Fibroblast of skin of left biceps (primary cell): ENCODE measurements at regions not wholly inside any gene's neighbourhood (a gene's known extent, or its start where the extent isn't known, plus 50 kb on each side); places are given as distances from the start of the nearest gene placed in this dataset.
"Not testable (repeated sequence)": the region's sequence is repeated elsewhere in the genome, so short reads cannot be mapped to it uniquely, and the experiment has no call there.

Experiments
- DNase-seq, 2 experiments: peaks; one replicate each; pipeline ENCODE4 v3.0.0-alpha.2; 2013; ENCODE audit warnings: low read depth in 2 of 2

DNA sequence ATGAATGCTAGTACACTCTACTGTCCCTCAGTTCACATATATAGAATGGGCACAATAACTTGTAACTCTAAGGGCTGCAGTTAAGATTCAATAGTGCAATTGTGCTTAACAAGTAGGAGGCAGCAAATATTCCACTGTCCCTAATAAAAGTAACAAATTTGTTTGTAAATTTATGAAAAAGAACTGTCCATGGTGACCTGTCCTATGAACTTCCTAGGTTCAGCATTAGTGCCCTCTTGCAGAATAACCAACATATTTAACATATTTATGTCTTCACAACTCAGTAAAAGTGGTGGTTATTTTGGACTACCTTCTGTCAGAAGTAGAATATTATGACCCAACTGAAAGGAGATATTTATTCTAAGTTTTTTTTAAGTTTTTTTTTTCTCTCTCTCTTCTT, 327.8 kb downstream of the CENPW start:
- no peak for DNase-seq

DNA sequence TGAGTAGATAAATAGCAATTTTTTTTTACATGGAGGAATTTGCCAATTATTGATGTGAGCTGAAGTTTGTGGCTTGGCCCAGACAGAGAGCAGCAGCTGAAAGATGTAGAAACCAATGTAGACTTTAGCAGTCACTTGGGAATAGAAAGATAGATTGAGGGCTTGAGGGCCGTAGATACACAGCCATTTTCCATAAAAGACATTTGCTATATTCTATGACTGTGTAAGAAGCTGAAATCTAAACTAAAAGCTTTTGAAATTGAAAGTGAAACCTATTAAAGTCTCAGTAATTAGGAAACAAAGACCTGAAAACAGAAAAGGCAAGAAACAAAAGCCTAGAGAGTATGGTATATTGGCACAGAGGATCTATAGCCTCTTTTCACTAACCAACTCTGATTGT, 332.7 kb downstream of the CENPW start:
- DNase-seq = peak; percentile 72 to 80

- DNase-seq = not testable (repeated sequence)
These were observed 333.8 kb downstream of the CENPW start for GRCh38 chr6:126673749-126674148.

GRCh38 chr6:126682440-126682839, 342.5 kb downstream of the CENPW start:
- no peak for DNase-seq

GRCh38 chr6:126685182-126685581, 345.3 kb downstream of the CENPW start:
- DNase-seq = no peak

DNA sequence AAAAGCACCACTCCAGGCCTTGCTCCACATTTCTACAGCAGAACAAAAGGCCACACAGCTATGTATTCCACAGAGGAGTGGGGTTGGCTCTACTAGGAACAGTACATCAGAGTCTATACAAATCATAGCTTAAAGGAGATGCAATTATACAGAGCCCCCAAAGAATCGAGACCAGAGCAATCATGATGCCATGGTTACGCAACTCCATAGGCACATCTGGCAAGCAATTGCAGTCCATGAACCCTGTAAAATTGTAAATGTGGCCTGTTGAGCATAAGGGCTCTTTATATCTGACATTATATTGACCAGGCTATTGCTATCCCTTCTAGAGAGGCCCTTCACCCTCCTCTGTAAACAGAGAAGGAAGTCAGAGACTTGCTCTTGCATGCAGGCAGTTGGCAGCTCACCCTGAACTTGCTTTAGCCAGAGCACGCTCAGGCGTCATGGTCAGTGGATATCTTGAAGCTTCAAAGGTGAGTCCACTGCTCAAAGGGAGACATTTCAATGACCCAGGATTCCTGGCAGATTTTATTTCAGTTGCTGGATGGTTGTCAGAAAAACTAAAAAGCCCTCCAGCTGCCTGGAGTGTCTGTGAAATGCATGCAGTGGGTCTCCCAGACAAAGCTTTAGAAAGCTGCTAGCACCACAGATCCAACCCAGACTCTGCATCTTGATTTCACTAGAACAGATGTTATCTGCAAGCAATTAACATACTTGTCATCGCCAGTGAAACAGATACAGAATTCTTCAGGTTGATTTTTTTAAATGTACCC, 357.2 kb downstream of the CENPW start:
- DNase-seq = peak; percentile 53 to 61

- DNase-seq = no peak
These were observed 358.9 kb downstream of the CENPW start for GRCh38 chr6:126698732-126699240.

- no peak for DNase-seq
These were observed 362.0 kb downstream of the CENPW start for GRCh38 chr6:126701676-126702560.

GRCh38 chr6:126716032-126716431, 376.1 kb downstream of the CENPW start:
- DNase-seq = no peak

GRCh38 chr6:126716826-126717509, 377.1 kb downstream of the CENPW start:
- DNase-seq = no peak

DNA sequence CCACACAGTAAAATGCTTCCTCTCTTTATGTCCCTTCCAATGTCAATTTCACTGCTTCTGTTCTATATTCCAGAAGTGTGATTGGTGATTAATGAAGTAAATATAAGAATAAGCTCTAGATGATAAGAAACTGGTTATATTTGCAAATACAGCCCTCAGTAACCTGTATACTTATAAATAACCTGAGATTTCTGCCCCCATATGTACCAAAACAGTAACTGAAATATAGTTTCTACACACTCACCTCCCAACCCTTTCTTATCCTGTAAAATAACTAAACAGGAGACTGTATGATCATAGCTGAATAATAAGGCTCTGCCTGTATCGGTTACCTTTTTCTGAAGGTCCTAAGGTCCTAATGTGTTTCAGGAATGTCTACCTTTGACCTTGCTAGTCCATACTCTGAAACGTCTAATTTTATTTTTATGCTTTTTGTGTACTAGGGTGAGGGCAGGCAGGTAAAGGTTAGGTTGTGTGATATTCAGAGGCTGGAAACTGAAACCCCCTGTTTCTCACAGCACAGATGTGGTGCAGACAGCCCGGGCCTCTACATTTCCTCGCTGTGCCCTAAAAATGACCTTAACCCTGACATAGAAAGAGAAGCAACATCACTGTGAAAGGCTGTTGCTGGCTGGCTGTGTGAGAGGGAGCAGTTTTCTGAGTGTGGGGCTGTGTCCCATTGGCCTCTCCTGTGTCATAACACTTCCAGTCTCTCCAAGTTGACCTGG, 378.8 kb downstream of the CENPW start:
- DNase-seq = no peak

GRCh38 chr6:126720304-126720703, 380.4 kb downstream of the CENPW start:
- no peak for DNase-seq

DNA sequence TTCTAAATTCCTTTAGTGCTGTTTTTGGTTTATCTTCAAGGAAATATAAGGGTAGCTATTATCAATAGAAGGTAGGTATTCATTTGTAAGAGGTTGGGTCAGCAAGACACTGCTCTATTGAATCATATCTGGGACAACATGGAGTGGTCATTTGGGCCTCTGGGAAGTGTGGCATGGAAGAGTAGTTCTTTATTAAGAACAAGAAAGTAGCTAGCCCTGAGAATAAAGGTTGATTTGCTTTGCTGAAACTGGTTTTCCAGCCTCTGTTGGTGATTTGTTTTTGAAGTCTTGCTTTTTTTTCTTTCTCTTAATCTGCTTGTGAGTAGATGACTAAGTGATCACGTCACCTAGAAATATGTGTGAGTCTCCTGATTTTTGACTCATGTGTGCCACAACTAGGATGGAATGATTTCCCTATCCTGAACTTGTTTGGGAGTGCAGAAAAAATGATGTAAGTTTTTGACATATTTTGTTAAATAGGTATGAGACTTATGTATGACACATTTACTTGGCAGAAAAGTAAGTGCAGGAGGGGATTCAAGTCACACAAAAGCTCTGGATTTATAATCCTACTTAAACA, 381.8 kb downstream of the CENPW start:
- peak; percentile 90 to 91 for DNase-seq

DNA sequence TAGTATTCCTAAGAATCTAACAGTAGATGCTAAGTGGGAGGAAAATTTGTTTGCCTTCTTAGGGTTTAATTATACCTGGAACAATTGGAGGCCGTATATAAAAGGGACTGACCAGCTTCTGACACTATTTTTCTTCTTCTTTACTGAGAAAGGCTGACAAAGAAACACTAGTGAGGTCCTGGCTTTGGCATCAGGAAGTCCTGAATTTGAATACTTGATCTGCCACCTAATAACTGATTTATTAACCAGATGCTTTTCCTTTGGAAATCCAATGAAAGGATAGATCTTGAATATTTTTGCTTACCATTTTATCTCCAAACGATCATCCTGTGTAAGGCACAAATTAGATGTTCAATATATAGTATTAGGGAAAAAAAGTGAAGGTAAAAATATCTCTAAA, 382.5 kb downstream of the CENPW start:
- no peak for DNase-seq

DNA sequence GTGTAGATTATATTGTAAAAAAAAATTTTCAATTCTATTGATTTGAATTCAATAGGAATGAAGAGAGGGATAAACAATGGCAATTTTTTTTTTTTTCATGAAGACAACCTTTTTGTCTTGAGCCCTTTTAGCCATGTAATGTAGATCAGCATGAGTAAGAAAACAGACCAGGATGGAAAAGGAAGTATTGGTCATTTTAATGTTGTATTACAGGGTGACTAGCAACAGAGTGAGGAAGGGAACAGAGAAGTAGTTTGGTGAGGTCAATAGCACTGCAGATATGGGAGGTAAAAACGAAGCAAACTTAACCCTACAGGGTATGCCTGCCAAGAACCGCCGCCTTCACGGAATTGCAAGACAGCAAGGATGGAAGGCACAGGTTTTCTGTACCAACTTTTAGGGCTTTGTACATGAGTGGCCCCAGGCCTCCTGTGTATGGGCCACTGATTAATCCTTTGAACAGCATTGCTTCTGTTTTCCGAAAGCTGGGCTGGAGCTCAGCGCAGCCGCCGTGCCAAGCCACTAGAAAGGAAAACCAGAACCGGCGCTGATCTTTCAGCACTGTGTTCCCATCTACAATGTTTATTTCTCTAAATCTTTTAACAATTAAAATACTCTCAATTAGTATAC, 383.7 kb downstream of the CENPW start:
- DNase-seq = no peak

- no peak for DNase-seq
These were observed 384.9 kb downstream of the CENPW start for GRCh38 chr6:126724821-126725220.

- not testable (repeated sequence) for DNase-seq
These were observed 386.5 kb downstream of the CENPW start for GRCh38 chr6:126726454-126726853.

GRCh38 chr6:126738146-126738545, 380.3 kb upstream of the RSPO3 start:
- no peak for DNase-seq

- no peak for DNase-seq
These were observed 379.8 kb upstream of the RSPO3 start for GRCh38 chr6:126738641-126739040.

- no peak for DNase-seq
These were observed 375.4 kb upstream of the RSPO3 start for GRCh38 chr6:126743076-126743475.
